Neural progenitor cell (in vitro differentiated cells): ENCODE measurements at regions not wholly inside any gene's neighbourhood (a gene's known extent, or its start where the extent isn't known, plus 50 kb on each side); places are given as distances from the start of the nearest gene placed in this dataset.

ENCODE experiments used
- DNase-seq: peaks from one replicate; pipeline ENCODE4 v3.0.0-alpha.2; 2016; ENCODE audit warnings: low spot score
- H2AFZ ChIP-seq: fragments of 200-600 bp; sonication (generic); replicated peaks from 2 replicates; pipeline ENCODE4 v1.6.1; 2016; ENCODE audit warnings: antibody characterized with exemption
- H3F3A ChIP-seq: fragments of 200-600 bp; sonication (generic); 2 replicates; pipeline ENCODE4 v1.6.1; 2016; ENCODE audit warnings: antibody characterized with exemption, low read depth
- H3K27ac ChIP-seq: fragments of 200-600 bp; sonication (generic); 2 replicates; pipeline ENCODE4 v1.5.1; 2016; ENCODE audit warnings: mild to moderate bottlenecking
- H3K27me3 ChIP-seq: fragments of 200-600 bp; sonication (generic); 2 replicates; pipeline ENCODE4 v1.6.1; 2016; ENCODE audit warnings: mild to moderate bottlenecking, moderate library complexity
- H3K36me3 ChIP-seq: fragments of 200-600 bp; sonication (generic); 2 replicates; pipeline ENCODE4 v1.5.1; 2016
- H3K4me1 ChIP-seq: fragments of 200-600 bp; sonication (generic); 2 replicates; pipeline ENCODE4 v1.6.1; 2016; ENCODE audit warnings: mixed run types
- H3K4me2 ChIP-seq: fragments of 200-600 bp; sonication (generic); 2 replicates; pipeline ENCODE4 v1.6.1; 2016
- H3K4me3 ChIP-seq: fragments of 200-600 bp; sonication (generic); 2 replicates; pipeline ENCODE4 v1.5.1; 2016
- H3K79me2 ChIP-seq: fragments of 200-600 bp; sonication (generic); 2 replicates; pipeline ENCODE4 v1.6.1; 2016; ENCODE audit warnings: low read depth
- H3K9ac ChIP-seq: fragments of 200-600 bp; sonication (generic); 2 replicates; pipeline ENCODE4 v1.6.1; 2016
- H3K9me3 ChIP-seq: fragments of 200-600 bp; sonication (generic); 2 replicates; pipeline ENCODE4 v1.5.1; 2016; ENCODE audit warnings: low read depth
- H4K20me1 ChIP-seq: fragments of 200-600 bp; sonication (generic); 2 replicates; pipeline ENCODE4 v1.6.1; 2016; ENCODE audit warnings: low read depth
- H3K27ac Mint-ChIP-seq: 3 replicates; pipeline ENCODE4 v1.8.0; 2021; ENCODE audit warnings: mixed read lengths
- H3K27me3 Mint-ChIP-seq: 2 replicates; pipeline ENCODE4 v1.8.0; 2022; ENCODE audit warnings: low read depth, mild to moderate bottlenecking, inconsistent platforms, moderate library complexity, mixed read lengths; ENCODE audit not compliant: insufficient read depth
- H3K36me3 Mint-ChIP-seq: 3 replicates; pipeline ENCODE4 v1.8.0; 2021; ENCODE audit warnings: mixed read lengths
- H3K4me1 Mint-ChIP-seq: 3 replicates; pipeline ENCODE4 v1.8.0; 2021; ENCODE audit warnings: mixed read lengths
- H3K4me3 Mint-ChIP-seq: 3 replicates; pipeline ENCODE4 v1.8.0; 2021; ENCODE audit warnings: mild to moderate bottlenecking, moderate library complexity, mixed read lengths
- H3K9me3 Mint-ChIP-seq: 3 replicates; pipeline ENCODE4 v1.8.0; 2020; ENCODE audit warnings: mixed read lengths
- CTCF ChIP-seq: fragments of 200-600 bp; sonication (generic); IDR thresholded peaks from 2 replicates; pipeline ENCODE4 v1.5.1; 2017; ENCODE audit warnings: antibody characterized with exemption, mild to moderate bottlenecking
- EZH2 ChIP-seq: fragments of 200-600 bp; sonication (generic); IDR thresholded peaks from 2 replicates; pipeline ENCODE4 v1.6.1; 2017; ENCODE audit warnings: antibody characterized with exemption, mild to moderate bottlenecking, moderate library complexity
- EZH2phosphoT487 ChIP-seq: fragments of 200-600 bp; sonication (generic); IDR thresholded peaks from 2 replicates; pipeline ENCODE4 v1.6.1; 2017; ENCODE audit warnings: antibody characterized with exemption

- H3K9me3 ChIP-seq = no peaks in the 10 kb centered on the region
- no peaks in the 10 kb centered on the region for H3K36me3 Mint-ChIP-seq
- H3K27ac Mint-ChIP-seq = no peak overlapping the region
- TF ChIP-seq EZH2 = no peak
- no peak for TF ChIP-seq CTCF
- TF ChIP-seq EZH2phosphoT487 = no peak
- no peak for DNase-seq
- no peaks in the 10 kb centered on the region for H3K79me2 ChIP-seq
- no peak overlapping the region for H3K27ac ChIP-seq
- H3K4me1 Mint-ChIP-seq = peaks cover 7% of the 10 kb centered on the region
- H3K9ac ChIP-seq = no peak overlapping the region
- no peaks in the 10 kb centered on the region for H3K4me1 ChIP-seq
- no peaks in the 10 kb centered on the region for H3K36me3 ChIP-seq
- no peak overlapping the region for H3K4me3 ChIP-seq
- no peak overlapping the region for H3K4me2 ChIP-seq
- H3F3A ChIP-seq = no peaks in the 10 kb centered on the region
- H3K9me3 Mint-ChIP-seq = no peaks in the 10 kb centered on the region
- peak overlapping the region; percentile 65 for H2AFZ ChIP-seq
- H4K20me1 ChIP-seq = no peaks in the 10 kb centered on the region
- H3K27me3 Mint-ChIP-seq = no peaks in the 10 kb centered on the region
- H3K27me3 ChIP-seq = no peaks in the 10 kb centered on the region
- no peak overlapping the region for H3K4me3 Mint-ChIP-seq
Measured at GRCh38 chr4:37762991-37763368, 63.5 kb upstream of the PGM2 start.

- Histone ChIP-seq H3F3A (no peaks in the 10 kb centered on the region), H3K79me2 (no peaks in the 10 kb centered on the region), H4K20me1 (no peaks in the 10 kb centered on the region), H3K9ac (no peak overlapping the region), H3K4me3 (no peak overlapping the region), H3K9me3 (no peaks in the 10 kb centered on the region), H3K27ac (no peak overlapping the region), H3K27me3 (no peaks in the 10 kb centered on the region), H3K4me2 (no peak overlapping the region), H2AFZ (peak overlapping the region; percentile 65), H3K36me3 (no peaks in the 10 kb centered on the region), H3K4me1 (no peaks in the 10 kb centered on the region)
- H3K27me3 Mint-ChIP-seq = no peaks in the 10 kb centered on the region
- no peaks in the 10 kb centered on the region for H3K9me3 Mint-ChIP-seq
- no peak overlapping the region for H3K27ac Mint-ChIP-seq
- peak; percentile 9 for DNase-seq
- no peak overlapping the region for H3K4me3 Mint-ChIP-seq
- TF ChIP-seq CTCF = no peak
- TF ChIP-seq EZH2phosphoT487 = no peak
- TF ChIP-seq EZH2 = no peak
- H3K36me3 Mint-ChIP-seq = no peaks in the 10 kb centered on the region
- H3K4me1 Mint-ChIP-seq = peaks cover 7% of the 10 kb centered on the region
Measured at GRCh38 chr4:37762294-37762990, 64.0 kb upstream of the PGM2 start.

GRCh38 chr4:37760840-37761239 is 65.6 kb upstream of the PGM2 start:
- Mint-ChIP-seq H3K9me3 (no peaks in the 10 kb centered on the region), H3K36me3 (no peaks in the 10 kb centered on the region)
- H3F3A ChIP-seq = no peaks in the 10 kb centered on the region

More at GRCh38 chr4:37760840-37761239, 65.6 kb upstream of the PGM2 start:
- Histone ChIP-seq H3K4me2 (no peak overlapping the region), H3K9ac (no peak overlapping the region), H2AFZ (no peak overlapping the region), H3K27me3 (no peaks in the 10 kb centered on the region), H4K20me1 (no peaks in the 10 kb centered on the region), H3K9me3 (no peaks in the 10 kb centered on the region), H3K79me2 (no peaks in the 10 kb centered on the region), H3K27ac (no peak overlapping the region), H3K4me3 (no peak overlapping the region), H3K36me3 (no peaks in the 10 kb centered on the region), H3K4me1 (no peaks in the 10 kb centered on the region)
- H3K4me1 Mint-ChIP-seq = peaks cover 7% of the 10 kb centered on the region
- no peaks in the 10 kb centered on the region for H3K27me3 Mint-ChIP-seq
- no peak overlapping the region for H3K4me3 Mint-ChIP-seq
- TF ChIP-seq EZH2 (no peak), CTCF (no peak), EZH2phosphoT487 (no peak)
- DNase-seq = no peak
- H3K27ac Mint-ChIP-seq = no peak overlapping the region
